Ovary (tissue), 3 donors: ENCODE measurements at regions not wholly inside any gene's neighbourhood (a gene's known extent, or its start where the extent isn't known, plus 50 kb on each side); places are given as distances from the start of the nearest gene placed in this dataset.

Source experiments
- CTCF ChIP-seq, 3 donors: fragments of 450-650 bp in 2 of 3; fragments of 200-600 bp in 1 of 3; IDR thresholded peaks; one replicate each; pipeline versions ENCODE4 v1.5.1 to v1.8.0; 2016 to 2022; ENCODE audit warnings: antibody characterized with exemption in 3 of 3, mild to moderate bottlenecking in 1 of 3
- EP300 ChIP-seq: sonication (generic); formaldehyde crosslinking; IDR thresholded peaks from one replicate; pipeline ENCODE4 v1.6.1; 2017; ENCODE audit warnings: antibody characterized with exemption
- POLR2A ChIP-seq: fragments of 450-650 bp; IDR thresholded peaks from one replicate; pipeline ENCODE4 v1.6.1; 2017; ENCODE audit warnings: antibody characterized with exemption, mild to moderate bottlenecking, moderate library complexity
- donor health status: DM: no; HTN: no; CAD: no.

- TF ChIP-seq CTCF (IDR thresholded peaks at IDR 0.05) (no peak), POLR2A (no peak), EP300 (no peak)
Observed at GRCh38 chr12:127363392-127363791, 903.6 kb upstream of the TMEM132C start.
